Osteocyte (in vitro differentiated cells): ENCODE measurements at regions not wholly inside any gene's neighbourhood (a gene's known extent, or its start where the extent isn't known, plus 50 kb on each side); places are given as distances from the start of the nearest gene placed in this dataset.

Source experiments
- DNase-seq: peaks from one replicate; pipeline ENCODE4 v3.0.0; 2021; ENCODE audit warnings: mixed read lengths; ENCODE audit not compliant: unreplicated experiment; ENCODE audit errors: extremely low spot score
- H3K27ac Mint-ChIP-seq: one replicate; pipeline ENCODE4 v1.8.0; 2021; ENCODE audit warnings: mild to moderate bottlenecking, mixed read lengths; ENCODE audit not compliant: unreplicated experiment
- H3K27me3 Mint-ChIP-seq: one replicate; pipeline ENCODE4 v1.8.0; 2021; ENCODE audit warnings: mixed read lengths; ENCODE audit not compliant: unreplicated experiment
- H3K36me3 Mint-ChIP-seq: one replicate; pipeline ENCODE4 v1.8.0; 2021; ENCODE audit warnings: mixed read lengths; ENCODE audit not compliant: unreplicated experiment
- H3K4me1 Mint-ChIP-seq: one replicate; pipeline ENCODE4 v1.8.0; 2021; ENCODE audit warnings: mixed read lengths; ENCODE audit not compliant: unreplicated experiment
- H3K4me3 Mint-ChIP-seq: one replicate; pipeline ENCODE4 v1.8.0; 2021; ENCODE audit warnings: mild to moderate bottlenecking, moderate library complexity, mixed read lengths; ENCODE audit not compliant: unreplicated experiment
- H3K9me3 Mint-ChIP-seq: one replicate; pipeline ENCODE4 v1.8.0; 2021; ENCODE audit warnings: mixed read lengths; ENCODE audit not compliant: unreplicated experiment
- TF ChIP-seq, protein P1 (sequence below): fragments of 200-600 bp; sonication (generic); IDR thresholded peaks from 2 replicates; pipeline ENCODE4 v1.5.0; 2021; ENCODE audit warnings: antibody characterized with exemption, mild to moderate bottlenecking, moderate library complexity

DNA sequence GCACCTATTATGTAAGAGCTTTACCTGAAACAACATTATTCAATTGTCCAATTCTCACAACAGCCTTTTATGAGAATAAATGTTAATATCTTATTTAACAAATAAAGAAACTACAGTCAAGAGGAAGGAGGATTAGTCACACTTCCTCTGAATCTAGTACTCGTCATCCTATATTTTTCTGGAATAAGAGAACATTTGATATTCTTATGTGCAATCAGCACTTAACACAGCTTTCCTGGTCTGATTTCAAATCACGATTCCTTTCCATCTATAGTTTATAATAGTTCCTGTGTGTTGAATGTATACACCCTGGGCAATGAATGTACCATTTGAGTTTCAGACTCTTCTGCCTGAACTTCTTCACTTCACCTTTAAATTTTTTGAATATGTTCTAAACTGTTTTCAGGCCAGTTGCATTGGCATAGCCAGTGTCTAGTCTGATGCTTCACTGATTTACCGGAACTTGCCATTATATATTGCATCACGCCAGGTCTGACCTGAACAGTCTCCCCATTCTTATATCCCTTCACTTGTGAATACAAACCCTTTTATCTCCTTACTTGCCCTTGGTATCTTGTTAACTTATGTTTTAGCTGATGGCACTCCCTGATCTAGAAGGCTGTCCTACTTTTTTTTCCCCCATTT, 698.3 kb downstream of the MAT2B start:
- TF ChIP-seq, protein P1, sequence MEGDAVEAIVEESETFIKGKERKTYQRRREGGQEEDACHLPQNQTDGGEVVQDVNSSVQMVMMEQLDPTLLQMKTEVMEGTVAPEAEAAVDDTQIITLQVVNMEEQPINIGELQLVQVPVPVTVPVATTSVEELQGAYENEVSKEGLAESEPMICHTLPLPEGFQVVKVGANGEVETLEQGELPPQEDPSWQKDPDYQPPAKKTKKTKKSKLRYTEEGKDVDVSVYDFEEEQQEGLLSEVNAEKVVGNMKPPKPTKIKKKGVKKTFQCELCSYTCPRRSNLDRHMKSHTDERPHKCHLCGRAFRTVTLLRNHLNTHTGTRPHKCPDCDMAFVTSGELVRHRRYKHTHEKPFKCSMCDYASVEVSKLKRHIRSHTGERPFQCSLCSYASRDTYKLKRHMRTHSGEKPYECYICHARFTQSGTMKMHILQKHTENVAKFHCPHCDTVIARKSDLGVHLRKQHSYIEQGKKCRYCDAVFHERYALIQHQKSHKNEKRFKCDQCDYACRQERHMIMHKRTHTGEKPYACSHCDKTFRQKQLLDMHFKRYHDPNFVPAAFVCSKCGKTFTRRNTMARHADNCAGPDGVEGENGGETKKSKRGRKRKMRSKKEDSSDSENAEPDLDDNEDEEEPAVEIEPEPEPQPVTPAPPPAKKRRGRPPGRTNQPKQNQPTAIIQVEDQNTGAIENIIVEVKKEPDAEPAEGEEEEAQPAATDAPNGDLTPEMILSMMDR, result no peak
- no peaks in the 10 kb centered on the region for H3K27me3 Mint-ChIP-seq
- no peak for DNase-seq
- H3K9me3 Mint-ChIP-seq, result no peaks in the 10 kb centered on the region
- no peak overlapping the region for H3K4me3 Mint-ChIP-seq
- H3K27ac Mint-ChIP-seq, result peak overlapping the region; percentile 29
- H3K4me1 Mint-ChIP-seq, result peaks cover 23% of the 10 kb centered on the region
- no peaks in the 10 kb centered on the region for H3K36me3 Mint-ChIP-seq

DNA sequence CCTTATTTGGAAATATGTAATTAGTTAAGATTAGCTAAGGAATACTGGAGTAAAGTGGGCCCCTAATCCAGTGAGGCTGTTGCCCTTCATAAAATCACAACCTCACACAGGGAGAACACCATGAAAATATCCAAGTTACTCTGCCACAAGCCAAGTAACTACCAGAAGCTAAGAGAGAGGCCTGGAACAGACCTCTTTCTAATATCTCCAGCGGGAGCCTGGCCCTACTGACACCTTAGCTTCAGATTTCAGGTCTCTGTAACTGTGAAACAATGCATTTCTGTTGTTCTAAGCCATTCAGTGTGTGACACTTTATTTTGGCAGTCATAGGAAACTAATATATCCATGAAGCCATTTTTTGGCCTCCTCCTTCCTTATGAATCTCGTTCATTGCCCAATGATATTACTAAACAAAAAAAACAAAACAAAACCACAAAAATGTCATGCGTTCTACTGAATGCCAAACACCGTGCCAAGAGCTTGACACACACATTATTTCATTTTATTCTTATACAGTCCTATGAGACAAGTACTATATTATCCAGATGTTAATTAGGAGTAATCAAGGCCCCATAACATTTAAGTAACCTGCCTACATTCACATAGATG, 699.0 kb downstream of the MAT2B start:
- peaks cover 23% of the 10 kb centered on the region for H3K4me1 Mint-ChIP-seq
- no peak for DNase-seq
- TF ChIP-seq, protein P1, result no peak
- H3K9me3 Mint-ChIP-seq, result no peaks in the 10 kb centered on the region
- H3K27me3 Mint-ChIP-seq, result no peaks in the 10 kb centered on the region
- no peak overlapping the region for H3K4me3 Mint-ChIP-seq
- H3K27ac Mint-ChIP-seq, result peak overlapping the region; percentile 29
- no peaks in the 10 kb centered on the region for H3K36me3 Mint-ChIP-seq

DNA sequence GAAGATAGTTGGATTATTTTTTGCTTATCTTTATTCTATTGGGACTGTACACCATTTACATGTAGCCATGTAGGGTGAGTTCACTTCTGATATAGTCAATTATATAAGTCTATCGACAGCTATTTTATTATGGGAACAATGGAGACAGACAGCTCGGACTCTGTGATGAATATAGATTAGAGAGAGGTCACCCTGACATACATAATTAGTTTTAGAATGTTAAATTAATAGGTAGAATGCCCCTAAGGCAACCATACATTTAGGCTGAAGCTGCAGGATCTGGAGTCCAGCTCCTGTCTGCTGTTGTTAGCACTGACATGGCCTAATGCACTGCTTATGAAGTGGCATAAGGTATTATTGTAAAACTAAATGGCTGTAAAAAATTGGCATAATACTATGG, 700.8 kb downstream of the MAT2B start:
- H3K36me3 Mint-ChIP-seq, result no peaks in the 10 kb centered on the region
- no peaks in the 10 kb centered on the region for H3K9me3 Mint-ChIP-seq
- H3K4me3 Mint-ChIP-seq, result no peak overlapping the region
- TF ChIP-seq, protein P1, result no peak
- H3K27ac Mint-ChIP-seq, result no peak overlapping the region
- DNase-seq, result no peak
- peaks cover 7% of the 10 kb centered on the region for H3K27me3 Mint-ChIP-seq
- H3K4me1 Mint-ChIP-seq, result peaks cover 23% of the 10 kb centered on the region

DNA sequence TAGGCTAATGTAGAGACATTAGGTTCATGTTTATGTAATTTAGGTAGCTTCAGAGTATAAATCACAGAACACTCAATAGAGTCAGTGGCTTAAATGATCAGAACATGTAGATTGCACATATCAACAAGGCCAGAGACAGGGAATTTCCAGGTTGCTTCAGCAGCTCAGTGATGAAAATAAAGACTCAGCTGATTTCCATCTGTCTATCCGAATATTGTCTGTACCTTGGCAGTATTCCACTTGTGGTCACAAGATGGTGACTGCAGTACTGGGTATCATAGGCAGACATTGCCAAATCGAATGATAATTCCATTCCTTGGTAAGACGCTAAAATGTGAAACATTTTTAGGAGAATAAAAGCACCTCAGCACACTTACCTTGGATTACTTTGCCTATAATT, 702.2 kb downstream of the MAT2B start:
- TF ChIP-seq, protein P1, result no peak
- DNase-seq, result no peak
- H3K27me3 Mint-ChIP-seq, result peaks cover 11% of the 10 kb centered on the region
- H3K4me1 Mint-ChIP-seq, result peaks cover 16% of the 10 kb centered on the region
- H3K36me3 Mint-ChIP-seq, result no peaks in the 10 kb centered on the region
- no peaks in the 10 kb centered on the region for H3K9me3 Mint-ChIP-seq
- no peak overlapping the region for H3K27ac Mint-ChIP-seq
- H3K4me3 Mint-ChIP-seq, result no peak overlapping the region

DNA sequence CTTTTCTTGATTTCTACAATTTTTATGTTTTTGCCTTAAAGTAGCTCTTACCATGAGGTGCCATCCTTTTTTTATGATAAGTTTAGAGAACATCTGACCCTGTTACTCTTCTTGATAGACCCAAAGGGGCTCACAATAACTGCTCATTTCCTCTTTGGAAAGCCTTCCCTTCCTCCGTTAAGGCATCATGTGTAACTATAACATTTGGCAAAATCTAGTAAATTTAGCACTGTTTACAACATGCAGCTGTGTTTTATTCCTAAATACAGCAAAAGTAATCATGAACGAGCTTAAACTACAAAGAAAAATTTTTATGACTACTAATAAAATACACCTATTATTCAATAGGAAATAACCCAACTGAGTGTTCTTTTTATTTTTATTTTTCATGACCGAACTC, 705.1 kb downstream of the MAT2B start:
- peaks cover 13% of the 10 kb centered on the region for H3K27me3 Mint-ChIP-seq
- no peak for DNase-seq
- no peaks in the 10 kb centered on the region for H3K36me3 Mint-ChIP-seq
- H3K4me1 Mint-ChIP-seq, result no peaks in the 10 kb centered on the region
- H3K27ac Mint-ChIP-seq, result no peak overlapping the region
- TF ChIP-seq, protein P1, result no peak
- no peaks in the 10 kb centered on the region for H3K9me3 Mint-ChIP-seq
- H3K4me3 Mint-ChIP-seq, result no peak overlapping the region
